EH (cell line): ENCODE measurements at regions not wholly inside any gene's neighbourhood (a gene's known extent, or its start where the extent isn't known, plus 50 kb on each side); places are given as distances from the start of the nearest gene placed in this dataset.
A peak's percentile ranks its signal among the peaks of the same experiment; 100 is the strongest.

Experiments used
- DNase-seq: peaks from one replicate; pipeline ENCODE4 v3.0.0-alpha.2; 2015; ENCODE audit warnings: low read depth

- DNase-seq: no peak
Observed at GRCh38 chr15:60057554-60057953, 53.4 kb downstream of the FOXB1 start.

GRCh38 chr15:60059186-60059585, 55.1 kb downstream of the FOXB1 start:
- no peak for DNase-seq

GRCh38 chr15:60061758-60062157, 57.6 kb downstream of the FOXB1 start:
- DNase-seq: no peak

GRCh38 chr15:60062826-60063225, 58.7 kb downstream of the FOXB1 start:
- peak; percentile 59 for DNase-seq

- no peak for DNase-seq
Observed at GRCh38 chr15:60065951-60066350, 61.8 kb downstream of the FOXB1 start.

GRCh38 chr15:60070838-60071493, 66.9 kb downstream of the FOXB1 start:
- DNase-seq: peak; percentile 92

- peak; percentile 25 for DNase-seq
Observed at GRCh38 chr15:60072826-60073465, 68.8 kb downstream of the FOXB1 start.

GRCh38 chr15:60073466-60073840, 69.3 kb downstream of the FOXB1 start:
- DNase-seq: no peak

- DNase-seq: peak; percentile 32
Observed at GRCh38 chr15:60074181-60074885, 70.2 kb downstream of the FOXB1 start.

GRCh38 chr15:60076045-60076444, 71.9 kb downstream of the FOXB1 start:
- no peak for DNase-seq

GRCh38 chr15:60076582-60077276, 72.6 kb downstream of the FOXB1 start:
- DNase-seq: no peak

- no peak for DNase-seq
Observed at GRCh38 chr15:60077581-60078359, 73.7 kb downstream of the FOXB1 start.

- DNase-seq: no peak
Observed at GRCh38 chr15:60079210-60079609, 75.1 kb downstream of the FOXB1 start.

GRCh38 chr15:60081976-60082375, 77.9 kb downstream of the FOXB1 start:
- DNase-seq: no peak

- no peak for DNase-seq
Observed at GRCh38 chr15:60083318-60083717, 79.2 kb downstream of the FOXB1 start.

- no peak for DNase-seq
Observed at GRCh38 chr15:60086681-60087429, 82.7 kb downstream of the FOXB1 start.

GRCh38 chr15:60087561-60087960, 83.5 kb downstream of the FOXB1 start:
- no peak for DNase-seq

- DNase-seq: no peak
Observed at GRCh38 chr15:60090747-60091146, 86.6 kb downstream of the FOXB1 start.

- DNase-seq: peak; percentile 93
Observed at GRCh38 chr15:60091157-60091556, 87.0 kb downstream of the FOXB1 start.

- DNase-seq: no peak
Observed at GRCh38 chr15:60091911-60092310, 87.8 kb downstream of the FOXB1 start.
